SHP77 treated with DMSO at 0.1 percent for 48 hours (cell line): ENCODE measurements at regions not wholly inside any gene's neighbourhood (a gene's known extent, or its start where the extent isn't known, plus 50 kb on each side); places are given as distances from the start of the nearest gene placed in this dataset.

ENCODE experiments used
- DNase-seq: peaks from one replicate; lab custom pipeline; 2025; lab: John Stamatoyannopoulos, UW

- DNase-seq, result no peak
Observed at GRCh38 chr4:173845580-173845979, 315.6 kb upstream of the HAND2 start.

- no peak for DNase-seq
Observed at GRCh38 chr4:173839865-173840264, 309.8 kb upstream of the HAND2 start.

GRCh38 chr4:173837517-173837916 is 307.5 kb upstream of the HAND2 start:
- DNase-seq, result no peak

- no peak for DNase-seq
Observed at GRCh38 chr4:173835903-173836302, 305.9 kb upstream of the HAND2 start.

GRCh38 chr4:173834151-173834550 is 304.1 kb upstream of the HAND2 start:
- DNase-seq, result no peak

GRCh38 chr4:173829565-173829964 is 299.5 kb upstream of the HAND2 start:
- DNase-seq, result no peak

- no peak for DNase-seq
Observed at GRCh38 chr4:173827707-173828106, 297.7 kb upstream of the HAND2 start.

GRCh38 chr4:173821876-173822275 is 291.8 kb upstream of the HAND2 start:
- no peak for DNase-seq

- DNase-seq, result no peak
Observed at GRCh38 chr4:173821036-173821435, 291.0 kb upstream of the HAND2 start.

GRCh38 chr4:173807347-173807746 is 277.3 kb upstream of the HAND2 start:
- DNase-seq, result no peak

- DNase-seq, result no peak
Observed at GRCh38 chr4:173805884-173806283, 275.9 kb upstream of the HAND2 start.

- DNase-seq, result no peak
Observed at GRCh38 chr4:173802662-173803022, 272.6 kb upstream of the HAND2 start.

- DNase-seq, result no peak
Observed at GRCh38 chr4:173801876-173802661, 272.0 kb upstream of the HAND2 start.

- no peak for DNase-seq
Observed at GRCh38 chr4:173801361-173801760, 271.3 kb upstream of the HAND2 start.

- no peak for DNase-seq
Observed at GRCh38 chr4:173797296-173797695, 267.3 kb upstream of the HAND2 start.

GRCh38 chr4:173794662-173795061 is 264.6 kb upstream of the HAND2 start:
- no peak for DNase-seq

- DNase-seq, result no peak
Observed at GRCh38 chr4:173793937-173794510, 264.0 kb upstream of the HAND2 start.

GRCh38 chr4:173782660-173783059 is 252.6 kb upstream of the HAND2 start:
- no peak for DNase-seq

GRCh38 chr4:173777921-173778320 is 247.9 kb upstream of the HAND2 start:
- no peak for DNase-seq

GRCh38 chr4:173777421-173777820 is 247.4 kb upstream of the HAND2 start:
- DNase-seq, result no peak

GRCh38 chr4:173769568-173769967 is 239.5 kb upstream of the HAND2 start:
- no peak for DNase-seq

- no peak for DNase-seq
Observed at GRCh38 chr4:173767650-173768049, 237.6 kb upstream of the HAND2 start.

GRCh38 chr4:173766171-173766600 is 236.2 kb upstream of the HAND2 start:
- no peak for DNase-seq

- no peak for DNase-seq
Observed at GRCh38 chr4:173765751-173766150, 235.7 kb upstream of the HAND2 start.
